ENCODE measurements at regions not wholly inside any gene's neighbourhood (a gene's known extent, or its start where the extent isn't known, plus 50 kb on each side); places are given as distances from the start of the nearest gene placed in this dataset.
"Not testable (repeated sequence)": the region's sequence is repeated elsewhere in the genome, so short reads cannot be mapped to it uniquely, and the experiment has no call there.

DNA sequence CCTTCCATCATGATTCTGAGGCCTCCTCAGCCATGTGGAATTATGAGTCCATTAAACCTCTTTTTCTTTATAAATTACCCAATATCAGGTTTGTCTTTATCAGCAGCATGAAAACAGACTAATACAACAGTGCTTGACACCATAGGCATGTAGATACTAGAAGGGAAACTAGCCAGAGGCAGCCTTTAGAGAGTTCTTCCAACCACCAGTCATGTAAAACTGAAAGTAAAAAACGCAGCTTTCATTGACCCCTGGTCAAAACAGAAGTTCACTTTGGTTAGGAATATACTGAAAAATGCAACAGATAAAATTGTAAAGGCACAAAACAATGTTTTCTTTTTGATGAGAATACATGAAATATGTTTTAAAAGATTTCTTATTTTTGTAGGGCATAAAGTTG is 122.8 kb upstream of the L3MBTL4 start:
- no peak for DNase-seq

DNA sequence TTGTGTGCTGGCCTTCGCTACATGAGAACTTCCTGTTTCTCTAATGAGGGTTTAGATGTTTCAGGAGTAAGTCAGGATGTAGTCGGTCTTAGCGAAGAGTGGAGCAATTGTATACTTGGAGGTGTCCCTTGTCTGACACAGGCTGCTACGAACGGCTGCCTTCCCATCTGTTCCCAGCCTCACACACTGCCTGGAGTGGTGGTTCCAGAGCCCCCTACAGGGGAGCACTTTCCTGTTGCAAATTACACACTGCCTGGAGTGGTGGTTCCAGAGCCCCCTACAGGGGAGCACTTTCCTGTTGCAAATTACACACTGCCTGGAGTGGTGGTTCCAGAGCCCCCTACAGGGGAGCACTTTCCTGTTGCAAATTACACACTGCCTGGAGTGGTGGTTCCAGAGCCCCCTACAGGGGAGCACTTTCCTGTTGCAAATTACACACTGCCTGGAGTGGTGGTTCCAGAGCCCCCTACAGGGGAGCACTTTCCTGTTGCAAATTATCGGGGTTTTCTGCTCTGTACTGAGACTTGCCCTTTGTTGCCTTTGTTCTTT is 126.5 kb upstream of the L3MBTL4 start:
- peak; percentile 77 for DNase-seq

- no peak for DNase-seq
These were observed 127.6 kb upstream of the L3MBTL4 start for GRCh38 chr18:6542296-6542695.

DNA sequence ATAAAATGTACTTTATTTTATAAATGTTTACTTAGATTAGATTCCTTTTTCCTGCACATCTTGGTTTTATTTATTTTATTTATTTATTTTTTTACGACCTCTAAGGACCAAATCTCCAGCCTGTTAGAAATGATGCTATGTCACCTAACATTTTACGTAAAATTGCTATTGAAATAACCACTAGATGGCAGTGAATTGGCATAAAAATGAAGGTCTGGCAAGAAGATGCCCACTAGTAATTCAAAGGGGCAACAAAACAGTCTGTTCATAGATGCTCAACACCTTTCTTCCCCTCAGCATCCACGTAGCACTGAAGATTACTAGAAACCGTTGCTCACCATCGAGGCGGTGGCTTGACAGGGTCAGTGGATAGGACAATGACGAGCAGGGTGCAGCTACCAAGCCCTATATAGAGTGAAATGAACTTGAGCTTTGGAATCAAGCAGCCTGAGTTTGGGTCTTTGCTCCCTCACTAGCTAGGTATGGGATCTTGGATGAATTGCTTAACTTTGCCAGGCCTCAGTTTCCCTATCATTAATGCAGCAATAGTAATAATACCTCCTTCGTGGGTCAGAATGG is 128.7 kb upstream of the L3MBTL4 start:
- peak; percentile 83 for DNase-seq

DNA sequence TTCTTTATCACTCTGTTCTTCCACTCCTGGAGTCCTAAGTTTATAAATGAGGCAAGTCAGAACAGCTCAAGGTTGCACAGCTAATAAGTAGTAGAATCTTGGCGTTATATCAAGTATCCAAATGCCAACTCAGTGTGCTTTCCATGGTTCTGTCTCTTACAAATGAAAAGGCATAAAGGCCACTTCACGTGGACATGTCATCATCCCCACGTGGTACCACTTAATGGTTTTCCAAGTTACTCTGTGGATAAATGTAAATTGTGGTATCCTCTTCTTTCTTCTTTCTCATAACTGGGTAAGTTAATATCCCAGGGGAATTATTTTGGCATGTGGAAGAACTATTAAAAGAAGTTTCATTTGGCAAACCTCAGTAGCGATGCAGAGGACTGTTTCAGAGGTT is 131.5 kb upstream of the L3MBTL4 start:
- DNase-seq, result no peak

- DNase-seq, result peak; percentile 91
These were observed 132.8 kb upstream of the L3MBTL4 start for GRCh38 chr18:6547476-6547875.

GRCh38 chr18:6553234-6553900 is 138.7 kb upstream of the L3MBTL4 start:
- peak; percentile 48 for DNase-seq

DNA sequence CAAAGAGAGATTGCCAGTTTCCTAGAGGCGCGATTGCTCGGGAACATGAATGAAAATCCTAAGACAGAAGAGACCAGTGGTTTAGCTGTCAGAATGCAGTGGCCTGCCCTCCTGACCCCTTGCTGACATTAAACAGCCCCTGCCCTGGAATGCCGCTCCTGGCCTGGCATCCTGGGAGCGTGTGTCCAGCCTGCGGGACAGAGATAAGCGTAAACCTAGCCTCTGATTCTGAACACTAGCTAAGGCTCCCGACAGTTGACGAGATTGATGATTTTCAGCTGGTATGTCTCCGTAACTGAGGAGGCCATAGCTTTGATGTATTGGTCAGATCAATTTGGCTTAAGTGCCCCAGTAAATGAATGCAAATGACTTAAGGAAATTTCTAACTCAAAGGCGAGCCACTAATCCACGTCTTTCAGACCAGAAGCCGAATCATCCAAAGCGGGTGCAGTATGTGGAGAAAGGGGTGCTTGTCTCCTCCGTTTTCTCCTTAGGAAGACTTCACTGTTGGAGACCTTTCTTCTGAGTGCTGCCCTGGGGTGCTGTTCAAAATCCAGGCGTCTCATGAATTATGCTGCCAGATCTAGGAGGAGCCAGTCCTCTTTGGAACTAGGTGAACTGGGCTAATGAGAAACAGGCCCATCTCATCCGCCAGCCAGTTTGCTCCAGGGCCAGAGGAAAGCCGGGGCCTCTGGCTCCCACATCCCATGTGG is 142.5 kb upstream of the L3MBTL4 start:
- no peak for DNase-seq

DNA sequence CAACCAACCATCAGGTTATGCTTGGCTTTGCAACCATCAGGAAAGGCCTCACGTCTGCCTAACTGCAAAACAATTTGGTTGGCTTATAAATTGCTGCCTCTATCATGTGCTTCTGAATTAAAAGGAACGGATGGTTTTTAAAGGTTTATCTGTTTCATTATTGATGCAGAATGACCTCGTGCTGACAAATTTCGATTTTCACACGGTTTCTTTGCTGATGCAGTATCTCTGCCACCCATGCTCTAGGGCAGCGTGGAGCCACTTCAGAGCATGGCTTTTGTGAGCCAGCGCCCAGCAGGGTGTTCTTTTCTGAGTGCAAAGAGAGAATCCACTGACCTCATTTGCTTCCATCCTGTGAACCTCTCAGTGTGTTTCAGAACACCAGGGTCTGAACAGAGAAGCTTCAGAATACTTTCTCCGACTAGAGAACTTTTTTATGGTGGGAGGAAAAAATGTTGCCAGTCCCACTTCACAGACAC is 143.1 kb upstream of the L3MBTL4 start:
- peak; percentile 45 for DNase-seq

DNA sequence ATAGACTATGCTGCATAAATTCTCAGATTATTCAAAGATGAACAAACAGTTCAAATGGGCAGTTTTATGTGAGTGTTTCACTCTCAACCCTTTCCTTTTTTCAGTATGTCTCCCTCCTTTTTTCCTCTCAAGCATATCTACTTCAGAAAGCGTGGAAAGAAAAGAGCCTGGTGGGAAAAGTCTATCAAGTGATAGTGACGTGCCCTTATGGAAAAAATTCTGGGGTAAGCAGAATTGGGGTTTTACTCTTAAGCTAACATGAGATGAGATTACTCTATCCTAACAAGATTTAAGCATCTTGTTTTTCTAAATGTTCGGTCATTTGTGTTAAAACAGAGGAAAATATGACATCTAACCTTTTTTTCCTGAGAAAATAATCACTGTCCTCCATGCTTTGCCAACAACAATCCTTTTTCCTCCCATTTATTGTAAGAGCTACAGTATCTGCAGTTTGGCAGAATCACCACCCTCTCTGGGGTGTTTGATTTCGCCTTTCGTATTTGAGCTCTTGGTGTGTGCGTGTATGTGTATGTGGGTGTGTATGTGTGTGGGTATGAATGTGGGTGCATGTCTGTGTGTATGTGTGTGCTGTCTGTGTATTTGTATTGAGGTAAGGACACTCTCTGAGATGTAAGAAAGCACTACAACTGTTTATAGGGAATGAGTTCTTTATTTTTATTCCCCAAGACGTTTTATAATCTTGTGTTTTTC is 143.9 kb upstream of the L3MBTL4 start:
- no peak for DNase-seq

- DNase-seq, result no peak
These were observed 144.6 kb upstream of the L3MBTL4 start for GRCh38 chr18:6559296-6559695.

- DNase-seq, result no peak
These were observed 146.3 kb upstream of the L3MBTL4 start for GRCh38 chr18:6561016-6561415.

DNA sequence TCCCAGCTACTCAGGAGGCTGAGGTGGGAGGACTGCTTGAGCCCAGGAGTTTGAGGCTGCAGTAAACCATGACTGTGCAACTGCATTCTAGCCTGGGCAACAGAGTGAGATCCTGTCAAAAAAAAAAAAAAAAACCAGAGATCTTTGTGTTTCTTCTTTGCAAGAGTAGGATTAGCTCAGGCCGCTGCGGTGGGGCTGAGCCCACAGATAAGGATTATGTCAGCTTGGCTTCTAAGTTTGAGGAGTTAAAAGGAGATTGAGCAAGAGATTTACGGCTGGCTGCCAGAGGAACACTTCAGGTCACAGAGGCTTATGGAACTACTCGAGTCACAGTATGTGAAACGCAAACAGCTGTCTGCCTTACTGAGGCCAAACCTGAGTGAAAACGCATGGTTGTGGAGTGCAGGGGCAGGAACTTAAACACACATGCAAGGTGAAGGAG is 146.7 kb upstream of the L3MBTL4 start:
- no peak for DNase-seq

GRCh38 chr18:6561862-6562291 is 147.2 kb upstream of the L3MBTL4 start:
- no peak for DNase-seq

DNA sequence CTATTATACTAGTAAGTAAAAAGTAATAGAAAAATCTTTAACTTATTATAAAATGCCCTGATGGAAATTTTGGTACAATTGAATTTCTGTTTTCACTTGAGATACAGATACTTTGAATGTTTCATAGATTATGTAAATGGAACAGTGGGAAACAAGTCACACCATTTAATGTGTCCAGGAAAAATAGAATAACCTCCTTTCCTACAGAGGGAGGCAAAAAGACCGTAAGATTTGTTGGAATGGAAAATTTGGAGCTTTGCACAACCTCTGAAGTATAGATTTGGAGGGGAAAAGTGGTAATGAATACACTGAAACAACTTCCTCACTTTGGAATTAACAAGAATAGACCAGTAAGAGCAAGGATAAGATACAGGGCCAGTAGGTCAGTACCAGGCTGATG is 149.2 kb upstream of the L3MBTL4 start:
- no peak for DNase-seq

DNA sequence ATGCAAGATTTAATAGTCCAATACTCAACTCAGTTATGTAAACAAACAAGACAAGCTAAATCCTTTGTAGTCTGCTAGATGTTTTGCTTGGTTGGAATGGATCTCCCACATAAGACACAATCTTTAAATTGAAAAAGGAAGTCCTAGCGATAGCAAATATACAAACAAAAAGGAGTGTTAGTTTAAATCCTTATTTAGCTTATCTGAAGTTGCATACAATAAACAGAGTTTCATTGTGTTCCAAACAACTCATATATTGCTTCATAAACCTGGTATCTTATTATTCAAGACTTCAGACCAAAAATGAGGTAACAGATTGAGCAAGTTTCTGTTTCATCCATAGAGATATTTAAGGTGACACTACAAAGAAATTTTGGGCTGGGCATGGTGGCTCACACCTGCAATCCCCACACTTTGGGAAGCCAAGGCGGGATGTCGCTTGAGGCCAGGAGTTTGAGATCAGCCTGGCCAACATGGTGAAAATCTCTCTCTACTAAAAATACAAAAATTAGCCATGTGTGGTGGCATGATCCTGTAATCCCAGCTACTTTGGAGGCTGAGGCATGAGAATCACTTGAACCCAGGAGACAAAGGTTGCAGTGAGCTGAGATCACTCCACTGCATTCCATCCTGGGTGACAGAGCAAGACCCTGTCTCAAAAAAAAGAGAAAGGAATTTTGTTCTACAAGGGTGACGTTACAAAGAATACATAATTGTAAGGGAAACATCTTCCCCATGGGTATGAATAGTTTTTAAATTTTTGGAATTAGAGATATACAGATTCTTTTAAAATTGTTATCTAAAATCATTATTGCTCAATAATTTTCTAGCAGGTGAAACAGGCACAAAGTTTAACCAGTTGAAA is 150.5 kb upstream of the L3MBTL4 start:
- DNase-seq, result no peak

DNA sequence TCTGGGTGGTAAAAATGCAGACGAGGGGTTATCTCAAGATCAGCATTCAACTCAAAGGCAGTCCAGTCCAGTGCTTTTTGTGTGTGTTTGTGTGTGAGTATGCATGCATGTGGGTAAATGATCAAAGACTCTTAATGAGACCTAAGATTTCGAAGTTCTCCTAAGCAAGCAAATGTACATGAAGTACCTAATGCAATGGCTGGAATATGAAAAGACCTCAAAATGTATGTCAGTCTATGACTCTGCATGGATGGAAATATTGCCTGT is 151.0 kb upstream of the L3MBTL4 start:
- DNase-seq, result no peak

DNA sequence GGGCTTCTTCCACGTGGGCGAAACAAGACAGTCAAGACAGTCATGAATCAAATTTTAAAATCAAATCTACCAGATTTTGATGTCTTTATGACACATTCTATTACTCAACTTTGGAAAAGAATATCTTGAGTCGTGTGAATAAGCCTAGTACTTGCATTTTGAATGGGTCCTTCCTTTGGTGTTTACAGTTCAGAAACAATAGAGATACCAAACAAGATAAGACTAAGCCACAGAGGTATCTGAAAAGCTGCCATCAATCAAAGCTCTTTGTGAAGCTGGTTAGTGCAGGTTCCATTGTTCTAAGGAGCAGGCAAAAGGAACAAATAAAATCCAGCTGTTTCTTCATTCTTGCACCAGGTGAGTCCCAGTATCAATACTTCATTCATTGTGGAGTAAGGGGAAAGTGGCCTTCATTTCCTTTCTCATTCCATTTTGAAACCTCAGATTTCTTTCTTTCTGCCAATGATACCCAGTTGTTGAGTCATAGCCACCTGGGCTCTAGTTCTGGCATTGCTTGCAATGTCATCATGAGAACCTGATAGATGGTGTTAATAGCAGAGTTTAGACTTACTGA is 151.7 kb upstream of the L3MBTL4 start:
- peak; percentile 47 for DNase-seq

DNA sequence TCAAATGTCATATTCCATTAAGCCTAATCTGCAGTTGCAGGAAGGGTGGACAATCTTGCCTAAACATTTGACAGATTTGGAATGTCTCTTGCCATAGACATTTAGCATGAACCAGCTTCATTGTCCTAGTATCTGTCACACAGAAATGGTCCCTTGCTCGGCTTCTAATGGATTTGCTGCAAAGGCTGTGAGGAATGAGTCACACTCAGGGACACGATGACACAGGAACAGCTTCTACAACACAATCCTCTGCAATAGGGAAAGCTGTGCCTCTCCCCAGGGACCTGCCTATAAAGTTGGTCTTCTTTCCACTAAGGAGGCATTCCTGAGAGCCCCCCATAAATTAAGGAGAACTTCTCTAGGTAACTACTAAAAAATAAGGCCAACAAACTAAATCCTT is 155.1 kb upstream of the L3MBTL4 start:
- DNase-seq, result no peak

DNA sequence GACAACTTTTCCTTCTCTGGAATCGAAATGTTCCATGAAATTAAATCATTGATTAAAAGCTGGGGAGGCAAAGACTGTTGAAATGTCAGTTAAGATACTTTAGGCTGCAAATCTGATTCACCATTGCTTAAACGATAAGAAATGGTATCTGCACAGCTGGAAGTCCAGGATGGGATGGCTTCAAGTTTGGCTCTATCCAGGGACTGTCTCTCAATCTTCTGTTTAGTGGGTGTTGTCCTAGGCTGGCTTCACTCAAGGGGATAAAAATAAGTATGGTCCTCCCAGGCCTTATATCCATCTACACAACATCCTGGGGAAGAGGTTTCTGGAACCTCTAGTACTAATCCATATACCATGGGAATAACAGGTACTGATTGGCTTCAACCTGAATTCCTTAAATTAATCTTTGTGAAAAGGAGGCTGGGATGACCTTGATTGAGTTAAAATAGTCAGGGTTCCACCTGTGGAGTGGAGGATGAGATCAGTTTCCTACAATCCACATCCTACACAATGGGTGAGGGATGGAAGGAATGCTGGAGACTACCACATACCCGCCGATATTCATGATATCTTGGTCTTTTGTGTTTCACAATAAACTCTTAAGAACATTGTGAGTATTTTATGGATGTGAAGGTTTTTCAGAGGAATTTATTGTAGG is 156.0 kb upstream of the L3MBTL4 start:
- no peak for DNase-seq

DNA sequence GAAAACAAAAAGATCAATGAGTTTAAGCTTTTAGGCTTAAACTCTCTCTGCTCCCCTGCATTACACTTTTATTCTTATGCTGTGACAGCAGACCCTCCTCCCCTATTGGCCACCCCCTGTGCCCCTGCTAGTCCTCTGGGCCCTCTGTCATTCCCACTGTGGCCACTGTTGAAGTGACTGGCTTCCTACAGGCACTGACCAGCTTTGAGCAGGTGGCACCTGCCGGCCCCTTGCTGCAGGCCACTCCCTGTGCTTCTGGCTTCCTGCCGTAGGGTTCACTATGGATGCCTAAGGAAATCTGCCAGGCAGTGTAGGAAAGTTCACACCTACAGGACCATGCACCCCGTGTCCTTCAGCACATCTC is 156.5 kb upstream of the L3MBTL4 start:
- DNase-seq, result peak; percentile 23

DNA sequence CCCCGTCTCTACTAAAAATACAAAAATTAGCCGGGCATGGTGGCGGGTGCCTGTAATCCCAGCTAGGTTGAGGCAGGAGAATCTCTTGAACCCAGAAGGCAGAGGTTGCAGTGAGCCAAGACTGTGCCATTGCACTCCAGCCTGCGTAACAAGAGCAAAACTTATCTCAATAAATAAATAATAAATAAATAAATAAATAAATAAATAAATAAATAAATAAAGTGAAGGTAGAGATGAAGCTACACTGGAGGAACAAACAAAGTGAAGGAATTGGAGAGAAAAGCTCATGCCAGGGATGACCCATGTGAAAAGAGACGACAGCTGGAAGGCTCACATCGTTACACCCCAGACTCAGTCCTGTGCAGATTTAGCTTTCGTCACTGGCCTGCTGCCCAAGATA is 157.3 kb upstream of the ARHGAP28 start:
- not testable (repeated sequence) for DNase-seq

Measured in NCI-H69 (cell line).